ENCODE measurements at regions not wholly inside any gene's neighbourhood (a gene's known extent, or its start where the extent isn't known, plus 50 kb on each side); places are given as distances from the start of the nearest gene placed in this dataset.

DNA sequence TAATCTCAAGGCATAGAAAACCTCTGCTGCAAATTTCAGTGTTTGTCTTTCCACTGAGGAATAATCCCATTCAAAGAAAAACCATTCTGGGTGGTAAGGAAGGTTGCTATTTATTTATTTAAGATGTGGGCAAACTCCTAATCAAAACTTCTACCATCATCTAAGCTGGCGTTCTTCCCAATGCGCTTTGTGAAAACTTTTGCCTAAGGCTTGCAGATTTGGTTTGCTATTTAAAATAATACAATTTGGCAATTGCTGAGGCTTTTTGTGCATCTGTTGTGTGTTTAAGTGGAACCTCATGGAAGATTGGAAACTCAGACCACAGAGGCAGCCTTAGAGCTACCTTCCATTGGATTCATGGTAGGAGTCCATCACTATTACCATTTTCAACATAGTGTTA, 309.0 kb downstream of the BLID start:
- TF ChIP-seq, protein P1, sequence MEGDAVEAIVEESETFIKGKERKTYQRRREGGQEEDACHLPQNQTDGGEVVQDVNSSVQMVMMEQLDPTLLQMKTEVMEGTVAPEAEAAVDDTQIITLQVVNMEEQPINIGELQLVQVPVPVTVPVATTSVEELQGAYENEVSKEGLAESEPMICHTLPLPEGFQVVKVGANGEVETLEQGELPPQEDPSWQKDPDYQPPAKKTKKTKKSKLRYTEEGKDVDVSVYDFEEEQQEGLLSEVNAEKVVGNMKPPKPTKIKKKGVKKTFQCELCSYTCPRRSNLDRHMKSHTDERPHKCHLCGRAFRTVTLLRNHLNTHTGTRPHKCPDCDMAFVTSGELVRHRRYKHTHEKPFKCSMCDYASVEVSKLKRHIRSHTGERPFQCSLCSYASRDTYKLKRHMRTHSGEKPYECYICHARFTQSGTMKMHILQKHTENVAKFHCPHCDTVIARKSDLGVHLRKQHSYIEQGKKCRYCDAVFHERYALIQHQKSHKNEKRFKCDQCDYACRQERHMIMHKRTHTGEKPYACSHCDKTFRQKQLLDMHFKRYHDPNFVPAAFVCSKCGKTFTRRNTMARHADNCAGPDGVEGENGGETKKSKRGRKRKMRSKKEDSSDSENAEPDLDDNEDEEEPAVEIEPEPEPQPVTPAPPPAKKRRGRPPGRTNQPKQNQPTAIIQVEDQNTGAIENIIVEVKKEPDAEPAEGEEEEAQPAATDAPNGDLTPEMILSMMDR (IDR thresholded peaks at IDR 0.05): no peak
- TF ChIP-seq POLR2A (IDR thresholded peaks at IDR 0.05): no peak

Data from adrenal gland (tissue), 5 donors.